Skeletal muscle satellite cell (primary cell): ENCODE measurements at regions not wholly inside any gene's neighbourhood (a gene's known extent, or its start where the extent isn't known, plus 50 kb on each side); places are given as distances from the start of the nearest gene placed in this dataset.

ENCODE experiments used
- H3K27me3 ChIP-seq: 2 replicates; pipeline ENCODE4 v1.7.0; 2013; ENCODE audit warnings: low read length; ENCODE audit not compliant: control insufficient read depth, insufficient read depth
- H3K36me3 ChIP-seq: 2 replicates; pipeline ENCODE4 v1.7.0; 2013; ENCODE audit warnings: mild to moderate bottlenecking, control low read depth, low read length; ENCODE audit not compliant: insufficient read depth
- H3K4me1 ChIP-seq: 2 replicates; pipeline ENCODE4 v1.7.0; 2013; ENCODE audit warnings: low read length; ENCODE audit not compliant: control insufficient read depth, insufficient read depth
- H3K4me2 ChIP-seq: 2 replicates; pipeline ENCODE4 v1.7.0; 2013; ENCODE audit warnings: mild to moderate bottlenecking, low read length
- H3K4me3 ChIP-seq: 2 replicates; pipeline ENCODE4 v1.7.0; 2013; ENCODE audit warnings: low read length
- H3K9ac ChIP-seq: 2 replicates; pipeline ENCODE4 v1.7.0; 2013; ENCODE audit warnings: mild to moderate bottlenecking, low read depth, low read length, moderate library complexity
- H3K9me3 ChIP-seq: replicated peaks from 2 replicates; pipeline ENCODE4 v1.7.0; 2013; ENCODE audit warnings: mild to moderate bottlenecking, control low read depth, low read length

DNA sequence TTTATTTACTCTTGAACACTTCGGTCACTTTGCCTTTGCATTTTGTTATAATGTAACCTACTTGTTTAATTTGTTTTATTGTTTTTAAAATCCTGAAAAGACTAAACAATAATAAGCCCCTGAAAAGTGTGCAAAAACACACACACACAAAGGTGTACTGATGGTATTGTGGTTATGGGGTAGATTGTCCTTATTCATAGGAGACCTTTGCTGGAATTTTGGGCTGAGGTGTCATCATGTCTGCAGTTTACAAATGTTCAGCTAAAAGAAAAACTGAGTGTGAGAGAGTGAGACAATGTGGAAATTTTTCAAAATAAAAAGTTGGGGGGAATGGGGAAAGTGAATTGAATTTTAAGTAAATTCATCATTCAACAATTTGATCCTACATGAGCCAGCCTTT, 174.9 kb downstream of the QDPR start:
- Histone ChIP-seq H3K9me3 (no peaks in the 10 kb centered on the region), H3K4me2 (no peak overlapping the region), H3K36me3 (no peaks in the 10 kb centered on the region), H3K4me1 (no peaks in the 10 kb centered on the region), H3K27me3 (no peaks in the 10 kb centered on the region), H3K9ac (no peak overlapping the region), H3K4me3 (no peak overlapping the region)

DNA sequence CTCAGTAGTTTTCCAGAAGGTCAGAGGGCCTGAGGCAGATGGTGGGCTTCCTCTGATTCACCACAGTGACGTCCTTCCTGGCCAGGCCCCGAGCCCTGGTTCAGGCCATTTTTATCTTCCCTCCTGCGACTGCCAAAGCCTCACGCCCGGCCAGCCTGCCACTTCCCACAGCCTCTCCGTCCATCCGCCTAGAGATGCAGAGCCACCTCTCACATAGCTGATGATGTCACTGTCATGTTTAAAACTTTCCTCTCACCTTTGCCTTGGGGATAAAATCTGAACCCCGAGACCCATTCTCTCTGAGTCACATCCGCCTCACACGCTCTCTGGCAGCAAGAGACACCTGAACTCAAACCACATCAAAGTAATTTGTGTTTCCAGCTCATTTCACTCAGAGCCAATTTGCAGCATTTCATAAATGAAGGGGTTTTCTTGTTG, 175.3 kb downstream of the QDPR start:
- no peaks in the 10 kb centered on the region for H3K4me1 ChIP-seq
- no peak overlapping the region for H3K4me2 ChIP-seq
- H3K9me3 ChIP-seq = no peaks in the 10 kb centered on the region
- H3K4me3 ChIP-seq = no peak overlapping the region
- H3K36me3 ChIP-seq = no peaks in the 10 kb centered on the region
- H3K9ac ChIP-seq = no peak overlapping the region
- no peaks in the 10 kb centered on the region for H3K27me3 ChIP-seq

DNA sequence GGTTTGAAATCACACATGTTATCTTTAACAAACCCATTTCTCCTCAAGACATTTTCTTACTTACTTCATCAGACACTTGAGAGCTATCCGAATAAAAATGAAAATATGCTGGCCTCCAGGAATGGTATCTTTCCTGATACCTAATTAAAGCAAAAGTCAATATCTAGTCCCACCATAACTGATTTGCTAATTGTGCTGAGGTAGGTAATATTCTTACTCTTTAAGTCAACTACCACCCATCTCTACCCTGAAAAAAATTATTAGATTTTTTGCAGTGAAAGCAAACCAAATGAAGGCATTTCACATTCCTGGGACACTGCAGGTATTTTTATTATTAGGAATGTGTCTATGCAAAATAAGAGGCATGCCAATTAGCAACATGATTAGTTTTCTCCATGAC, 175.8 kb downstream of the QDPR start:
- H3K9ac ChIP-seq = no peak overlapping the region
- H3K27me3 ChIP-seq = no peaks in the 10 kb centered on the region
- H3K4me1 ChIP-seq = no peaks in the 10 kb centered on the region
- no peak overlapping the region for H3K4me3 ChIP-seq
- H3K9me3 ChIP-seq = no peaks in the 10 kb centered on the region
- H3K36me3 ChIP-seq = no peaks in the 10 kb centered on the region
- no peak overlapping the region for H3K4me2 ChIP-seq

DNA sequence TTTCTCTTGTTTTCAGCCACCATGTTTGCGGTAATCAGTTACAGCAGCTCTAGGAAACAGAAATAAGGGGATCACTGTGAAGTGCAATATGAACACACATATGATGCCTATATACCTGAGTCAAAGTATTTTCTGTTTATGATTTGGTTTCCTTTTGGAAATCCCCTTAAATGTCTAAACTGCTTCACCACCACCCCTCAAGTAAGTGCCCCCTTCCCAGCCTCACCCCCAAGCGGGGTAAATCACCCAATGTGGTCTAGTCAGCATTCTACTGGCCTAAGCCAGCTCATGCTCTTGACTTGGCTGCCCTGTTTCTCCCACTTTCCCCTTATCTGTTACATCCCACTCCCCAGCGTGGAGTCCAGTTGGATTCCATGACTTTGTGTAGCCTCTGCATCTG, 176.5 kb downstream of the QDPR start:
- H3K4me1 ChIP-seq = no peaks in the 10 kb centered on the region
- no peaks in the 10 kb centered on the region for H3K27me3 ChIP-seq
- H3K4me3 ChIP-seq = no peak overlapping the region
- H3K9ac ChIP-seq = no peak overlapping the region
- no peaks in the 10 kb centered on the region for H3K36me3 ChIP-seq
- no peak overlapping the region for H3K4me2 ChIP-seq
- H3K9me3 ChIP-seq = no peaks in the 10 kb centered on the region

DNA sequence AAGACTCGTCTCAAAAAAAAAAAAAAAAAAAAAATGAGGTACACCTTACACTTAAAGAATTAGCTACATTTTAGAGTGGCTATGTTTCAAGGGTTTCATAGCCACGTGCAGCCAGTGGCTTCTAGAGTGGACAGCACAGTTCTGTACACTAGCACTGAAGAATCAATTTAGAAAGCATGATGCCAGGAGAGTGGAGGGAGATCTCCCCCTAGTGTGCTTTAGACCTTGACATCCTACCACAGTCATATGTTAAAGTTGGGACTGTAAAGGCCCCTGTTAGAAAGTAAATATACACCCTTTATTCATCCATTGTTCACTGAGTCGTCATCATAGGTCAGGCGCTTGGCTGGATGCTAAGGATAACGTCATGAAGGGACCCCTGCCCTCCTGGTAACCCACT, 179.4 kb downstream of the QDPR start:
- no peak overlapping the region for H3K9ac ChIP-seq

GRCh38 chr4:17329046-17329445, 182.8 kb downstream of the QDPR start:
- Histone ChIP-seq H3K4me1 (no peaks in the 10 kb centered on the region), H3K9ac (no peak overlapping the region), H3K4me3 (no peak overlapping the region), H3K27me3 (peaks cover 4% of the 10 kb centered on the region), H3K9me3 (no peaks in the 10 kb centered on the region), H3K36me3 (no peaks in the 10 kb centered on the region), H3K4me2 (no peak overlapping the region)

More for the DNA sequence above, 179.4 kb downstream of the QDPR start:
- H3K4me1 ChIP-seq = no peaks in the 10 kb centered on the region
- no peaks in the 10 kb centered on the region for H3K9me3 ChIP-seq
- no peak overlapping the region for H3K4me3 ChIP-seq
- no peaks in the 10 kb centered on the region for H3K27me3 ChIP-seq
- H3K36me3 ChIP-seq = no peaks in the 10 kb centered on the region
- no peak overlapping the region for H3K4me2 ChIP-seq

GRCh38 chr4:17328141-17328815, 183.6 kb downstream of the QDPR start:
- H3K9ac ChIP-seq = no peak overlapping the region
- no peak overlapping the region for H3K4me2 ChIP-seq
- H3K4me1 ChIP-seq = no peaks in the 10 kb centered on the region
- no peak overlapping the region for H3K4me3 ChIP-seq
- no peaks in the 10 kb centered on the region for H3K9me3 ChIP-seq
- H3K27me3 ChIP-seq = peaks cover 4% of the 10 kb centered on the region
- no peaks in the 10 kb centered on the region for H3K36me3 ChIP-seq

DNA sequence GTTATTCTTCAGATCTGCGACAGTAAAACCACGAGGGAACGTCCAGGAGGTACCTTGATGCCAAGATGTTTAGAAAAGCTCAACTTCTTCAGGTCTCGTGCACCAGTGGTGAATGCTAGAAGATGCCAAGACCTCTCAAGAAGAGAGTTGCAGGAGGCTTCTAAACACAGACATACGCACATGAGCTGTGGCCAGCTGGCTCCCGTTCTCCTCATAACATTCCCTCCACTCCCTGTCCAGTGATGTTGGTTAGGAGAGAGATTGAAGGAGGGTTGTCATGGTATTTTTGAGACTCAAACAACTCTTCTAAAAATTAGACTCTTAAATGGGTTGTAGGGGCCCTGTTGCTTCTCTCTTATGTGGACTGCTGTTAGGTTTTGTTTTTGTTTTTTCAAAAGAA, 184.3 kb downstream of the QDPR start:
- no peaks in the 10 kb centered on the region for H3K4me1 ChIP-seq
- no peak overlapping the region for H3K9ac ChIP-seq
- no peaks in the 10 kb centered on the region for H3K9me3 ChIP-seq
- H3K4me2 ChIP-seq = no peak overlapping the region
- H3K36me3 ChIP-seq = no peaks in the 10 kb centered on the region
- H3K4me3 ChIP-seq = no peak overlapping the region
- H3K27me3 ChIP-seq = peaks cover 4% of the 10 kb centered on the region

DNA sequence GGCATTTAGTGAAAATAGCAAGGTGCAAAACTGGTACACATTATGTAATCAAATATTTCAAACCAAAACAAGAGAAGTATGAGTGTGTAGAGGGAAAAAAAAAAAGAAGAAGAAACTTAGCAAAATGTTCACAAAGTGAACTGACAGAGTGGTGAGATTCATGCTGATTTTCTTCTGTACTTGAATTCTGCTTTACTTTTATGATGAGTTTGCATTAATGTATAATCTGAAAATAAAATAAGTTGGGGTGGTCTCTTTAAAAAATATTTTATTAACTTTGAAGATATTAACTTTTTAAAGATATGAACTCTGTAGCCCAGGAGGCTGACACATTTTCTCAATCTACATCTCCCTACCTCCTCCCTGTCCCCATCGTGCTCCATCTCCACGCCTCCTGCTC, 185.1 kb downstream of the QDPR start:
- no peak overlapping the region for H3K4me3 ChIP-seq
- peaks cover 4% of the 10 kb centered on the region for H3K27me3 ChIP-seq
- H3K9me3 ChIP-seq = no peaks in the 10 kb centered on the region
- no peak overlapping the region for H3K4me2 ChIP-seq
- H3K36me3 ChIP-seq = no peaks in the 10 kb centered on the region
- no peak overlapping the region for H3K9ac ChIP-seq
- H3K4me1 ChIP-seq = no peaks in the 10 kb centered on the region

- Histone ChIP-seq H3K4me1 (no peaks in the 10 kb centered on the region), H3K9ac (no peak overlapping the region), H3K36me3 (no peaks in the 10 kb centered on the region), H3K4me3 (no peak overlapping the region), H3K4me2 (no peak overlapping the region), H3K27me3 (peaks cover 4% of the 10 kb centered on the region), H3K9me3 (no peaks in the 10 kb centered on the region)
These were observed 186.8 kb downstream of the QDPR start for GRCh38 chr4:17325098-17325497.

GRCh38 chr4:17324386-17324830, 187.5 kb downstream of the QDPR start:
- no peak overlapping the region for H3K4me3 ChIP-seq
- H3K4me1 ChIP-seq = no peaks in the 10 kb centered on the region
- H3K27me3 ChIP-seq = peaks cover 4% of the 10 kb centered on the region
- H3K4me2 ChIP-seq = peak overlapping the region; percentile 54
- no peaks in the 10 kb centered on the region for H3K36me3 ChIP-seq
- no peaks in the 10 kb centered on the region for H3K9me3 ChIP-seq
- H3K9ac ChIP-seq = no peak overlapping the region
